GM21526 (cell line): ENCODE measurements at regions not wholly inside any gene's neighbourhood (a gene's known extent, or its start where the extent isn't known, plus 50 kb on each side); places are given as distances from the start of the nearest gene placed in this dataset.
A peak's percentile ranks its signal among the peaks of the same experiment; 100 is the strongest.
"Not testable (repeated sequence)": the region's sequence is repeated elsewhere in the genome, so short reads cannot be mapped to it uniquely, and the experiment has no call there.

Source experiments
- ATAC-seq: cut with Tn5 transposase; IDR thresholded peaks from one replicate; pipeline ENCODE4 v1.9.1; 2021; ENCODE audit warnings: moderate library complexity; ENCODE audit not compliant: unreplicated experiment, low FRiP score

- ATAC-seq, result not testable (repeated sequence)
These were observed 110.6 kb downstream of the RPIA start for GRCh38 chr2:88802026-88802425.

DNA sequence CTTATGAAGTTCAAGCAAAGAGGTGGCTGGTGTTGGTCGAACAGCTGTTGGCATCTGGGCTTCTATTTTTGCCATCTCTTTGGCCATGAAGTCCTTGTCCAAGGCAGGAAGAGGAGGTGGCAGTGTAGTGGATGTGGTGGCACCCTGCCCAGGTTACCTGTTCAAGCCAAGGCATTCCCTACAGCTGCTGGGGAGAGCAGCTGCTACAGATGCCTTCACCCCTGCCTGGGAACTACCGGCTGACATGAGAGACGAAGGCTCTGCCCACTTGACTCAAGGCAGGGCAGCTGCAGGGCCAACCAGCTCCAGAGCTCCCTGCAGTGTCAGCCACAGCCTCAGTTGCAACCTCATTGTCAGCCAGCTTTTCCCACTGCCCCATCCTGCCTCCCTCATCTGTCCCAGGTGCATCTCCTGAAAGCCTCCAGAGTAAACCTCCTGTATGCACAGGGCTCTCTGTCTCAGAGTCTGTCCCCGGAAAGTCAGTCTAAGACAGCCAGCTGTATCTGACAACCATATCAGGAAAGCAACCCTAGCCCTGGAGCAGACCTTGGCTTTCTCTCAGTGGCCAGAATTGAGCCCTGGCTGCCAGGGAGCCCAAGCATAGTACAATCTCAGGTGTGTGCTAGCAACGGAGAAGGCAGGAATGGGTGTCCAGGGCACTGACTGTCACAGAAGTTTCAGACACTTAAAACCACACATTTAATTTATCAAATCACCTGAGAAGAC, 115.9 kb downstream of the RPIA start:
- no peak for ATAC-seq

GRCh38 chr2:88808083-88808482, 116.6 kb downstream of the RPIA start:
- ATAC-seq, result no peak

GRCh38 chr2:88808652-88809051, 117.2 kb downstream of the RPIA start:
- no peak for ATAC-seq

DNA sequence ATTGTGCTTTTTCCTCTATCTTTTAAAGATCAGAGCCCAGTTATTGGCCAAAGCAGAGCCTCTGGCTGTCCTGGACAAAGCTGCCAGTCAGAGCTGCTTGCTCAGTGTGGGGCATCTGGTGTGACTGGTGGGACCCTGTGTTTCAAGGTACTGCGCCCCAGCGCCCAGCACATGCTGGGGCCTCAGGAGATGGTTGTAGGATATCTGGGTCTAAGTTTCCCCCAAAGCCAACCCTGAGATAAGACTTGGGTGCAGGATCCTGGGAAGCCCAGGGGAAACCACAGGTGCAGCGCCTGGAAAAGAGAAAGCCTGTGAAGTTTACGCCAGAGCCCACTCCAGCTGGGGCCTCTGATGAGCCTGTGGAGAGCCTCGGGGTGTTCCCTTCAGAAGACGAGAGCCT, 117.7 kb downstream of the RPIA start:
- no peak for ATAC-seq

DNA sequence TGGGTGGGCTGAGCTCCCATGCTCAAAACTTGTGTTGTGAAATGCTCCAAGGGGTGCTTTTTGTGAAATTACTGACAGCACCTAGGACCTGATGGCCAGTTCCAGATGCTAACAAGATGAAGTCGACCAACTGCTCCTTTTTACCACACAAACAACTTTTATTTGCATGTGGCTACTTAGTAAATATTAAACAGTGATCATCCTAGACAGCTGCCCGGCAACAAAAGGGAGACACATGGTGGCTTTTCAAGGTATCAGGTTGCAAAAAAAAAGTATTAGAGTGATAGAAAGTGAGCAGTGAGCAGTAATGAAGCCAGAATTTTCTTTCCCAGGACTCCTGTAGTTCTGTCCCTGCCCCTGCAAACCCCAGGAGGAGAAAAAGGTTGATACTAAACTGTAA, 118.5 kb downstream of the RPIA start:
- no peak for ATAC-seq

GRCh38 chr2:88810488-88810887, 119.0 kb downstream of the RPIA start:
- no peak for ATAC-seq

DNA sequence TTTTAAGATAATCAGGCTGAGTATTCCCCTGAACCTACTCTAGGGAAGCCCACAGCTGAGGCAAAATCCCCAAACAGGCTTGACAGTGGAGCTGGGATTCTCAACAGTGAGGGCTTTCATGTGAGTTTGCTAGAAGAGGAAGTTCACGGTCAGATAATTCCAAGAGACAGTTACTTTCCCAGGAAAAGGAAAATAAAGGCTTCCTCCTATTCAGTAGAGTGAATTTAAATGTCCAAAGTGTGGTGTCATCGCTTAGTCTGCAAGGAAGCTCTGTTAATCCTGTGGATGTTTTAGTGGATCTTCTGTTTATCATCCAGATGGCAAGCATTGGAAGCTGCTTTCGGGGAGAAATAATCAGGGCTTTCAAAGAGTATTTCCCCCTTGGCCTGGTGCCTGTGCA, 119.8 kb downstream of the RPIA start:
- no peak for ATAC-seq

DNA sequence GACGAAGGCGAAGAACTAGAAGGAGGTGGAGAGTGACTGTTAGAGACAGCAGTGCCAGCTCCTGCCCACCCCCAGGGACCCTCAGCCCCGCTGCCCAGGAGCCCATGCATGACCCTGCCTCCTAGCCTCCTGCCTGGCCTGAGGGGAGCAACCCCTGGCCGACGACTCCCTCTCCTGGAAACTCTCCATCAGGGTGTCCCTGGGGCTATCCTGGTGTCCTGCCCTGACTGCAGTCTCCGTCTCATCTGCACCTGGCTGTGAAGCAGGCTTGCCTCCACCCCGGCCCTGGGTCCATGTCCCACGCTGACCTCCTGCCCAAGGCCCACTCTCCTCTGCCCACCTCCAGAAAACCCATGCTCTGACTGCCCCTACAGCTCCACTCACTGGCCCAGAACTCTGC, 120.2 kb downstream of the RPIA start:
- ATAC-seq, result no peak

DNA sequence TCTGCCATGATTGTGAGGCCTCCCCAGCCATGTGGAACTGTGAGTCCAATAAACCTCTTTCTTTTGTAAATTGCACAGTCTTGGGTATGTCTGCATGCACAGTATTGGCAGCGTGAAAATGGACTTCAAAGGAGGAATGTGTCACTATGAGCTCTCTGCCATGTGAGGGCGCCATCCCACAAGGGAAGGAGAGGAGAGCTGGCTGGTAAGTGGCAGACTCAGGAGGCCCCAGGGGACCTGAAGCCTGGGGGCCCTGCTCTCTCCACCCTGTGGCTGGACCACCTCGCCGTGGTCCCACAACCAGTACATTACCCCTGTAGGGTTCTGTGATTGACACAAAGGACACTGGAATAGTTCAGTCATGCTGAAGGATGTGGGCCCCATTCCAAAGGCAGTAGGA, 122.1 kb downstream of the RPIA start:
- ATAC-seq, result no peak

DNA sequence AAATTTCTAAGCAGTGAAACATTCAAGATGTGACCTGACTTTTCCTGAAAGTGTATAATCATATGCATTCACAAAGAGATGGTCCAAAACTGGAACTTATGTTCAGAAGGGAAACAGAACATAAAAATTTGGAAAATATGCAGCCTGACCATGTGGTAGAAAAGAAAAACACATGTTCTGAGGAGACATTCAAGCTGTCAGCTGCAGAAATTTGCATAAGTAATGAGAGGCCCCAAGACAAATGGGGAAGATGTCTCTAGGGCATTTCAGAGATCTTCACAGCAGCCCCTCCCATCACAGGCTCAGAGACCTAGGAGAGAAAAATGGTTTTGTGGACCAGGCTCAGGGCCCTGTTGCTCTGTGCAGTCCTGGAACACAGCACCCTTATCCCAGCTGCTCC, 123.8 kb downstream of the RPIA start:
- ATAC-seq, result no peak

DNA sequence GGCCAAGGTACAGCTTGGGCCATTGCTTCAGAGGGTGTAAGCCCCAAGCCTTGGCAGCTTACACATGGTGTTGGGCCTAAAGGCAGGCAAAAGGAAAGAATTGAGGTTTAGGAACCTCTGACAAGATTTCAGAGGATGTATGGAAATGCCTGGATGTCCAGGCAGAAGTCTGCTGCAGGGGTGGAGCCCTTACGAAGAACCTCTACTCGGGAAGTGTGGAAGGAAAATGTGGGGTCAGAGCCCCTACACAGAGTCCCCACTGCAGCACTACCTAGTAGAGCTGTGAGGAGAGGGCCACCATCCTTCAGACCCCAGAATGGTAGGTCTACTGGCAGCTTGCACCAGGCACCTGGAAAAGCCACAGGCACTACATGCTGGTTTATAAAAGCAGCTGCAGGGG, 124.2 kb downstream of the RPIA start:
- no peak for ATAC-seq

- no peak for ATAC-seq
These were observed 126.9 kb downstream of the RPIA start for GRCh38 chr2:88818381-88818780.

DNA sequence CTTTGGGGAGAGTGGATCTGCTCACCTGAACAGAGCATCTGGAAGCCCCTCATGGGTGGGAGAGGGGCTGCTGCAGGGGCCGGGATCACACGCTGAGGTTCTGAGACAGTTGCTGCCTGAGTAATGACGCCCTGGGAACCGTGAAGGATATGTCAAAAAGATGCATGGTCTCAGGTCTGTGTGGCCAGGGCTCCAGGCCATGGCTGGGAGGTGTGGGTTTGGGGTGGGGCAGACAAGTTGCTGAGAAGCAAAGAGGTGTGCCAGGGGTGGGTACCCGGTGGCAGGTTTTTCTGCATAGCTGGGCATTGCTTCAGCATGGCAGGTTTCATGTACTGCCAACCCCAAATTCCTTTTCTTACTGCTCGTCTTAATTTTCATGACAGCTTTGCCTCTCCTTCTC, 133.5 kb downstream of the RPIA start:
- no peak for ATAC-seq

DNA sequence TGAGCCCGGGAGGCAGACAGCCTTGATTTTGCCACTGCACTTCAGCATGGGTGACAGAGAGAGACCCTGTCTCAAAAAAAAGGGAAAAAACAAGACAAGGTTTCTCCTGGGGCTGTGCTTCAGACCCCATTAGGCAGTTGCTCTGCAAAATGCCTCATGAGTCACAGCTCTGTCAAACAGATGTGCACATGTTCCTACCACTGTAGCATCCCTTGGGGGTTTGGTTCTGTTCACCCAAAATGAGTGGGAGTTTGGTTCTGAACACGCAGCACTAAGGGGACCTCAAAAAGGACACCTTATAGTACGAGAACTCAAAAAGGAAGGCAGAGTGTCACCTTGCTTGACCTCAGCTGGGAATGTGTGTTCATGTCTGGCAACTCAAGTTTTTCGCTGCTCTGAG, 134.9 kb downstream of the RPIA start:
- ATAC-seq, result no peak

DNA sequence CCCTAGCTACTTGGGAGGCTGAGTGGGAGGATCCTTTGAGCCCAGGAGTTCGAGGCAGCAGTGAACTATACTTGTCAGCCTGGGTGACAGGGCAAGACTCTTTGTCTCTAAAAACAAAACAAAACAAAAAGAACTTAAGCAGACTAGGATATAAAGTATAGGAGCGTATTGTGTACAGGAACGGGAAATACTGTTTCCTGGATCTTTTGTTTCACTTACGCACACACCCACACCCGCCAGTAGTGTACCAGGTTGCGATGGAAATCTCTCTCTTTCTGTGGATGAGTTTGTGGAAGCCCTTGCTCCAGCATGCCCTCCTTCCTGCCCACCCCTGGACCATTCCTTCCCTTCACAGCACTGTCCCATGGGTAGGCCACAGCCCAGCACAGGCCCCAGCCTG, 136.3 kb downstream of the RPIA start:
- no peak for ATAC-seq

GRCh38 chr2:88828397-88829137, 137.1 kb downstream of the RPIA start:
- no peak for ATAC-seq

- ATAC-seq, result no peak
These were observed 138.4 kb downstream of the RPIA start for GRCh38 chr2:88829607-88830463.

DNA sequence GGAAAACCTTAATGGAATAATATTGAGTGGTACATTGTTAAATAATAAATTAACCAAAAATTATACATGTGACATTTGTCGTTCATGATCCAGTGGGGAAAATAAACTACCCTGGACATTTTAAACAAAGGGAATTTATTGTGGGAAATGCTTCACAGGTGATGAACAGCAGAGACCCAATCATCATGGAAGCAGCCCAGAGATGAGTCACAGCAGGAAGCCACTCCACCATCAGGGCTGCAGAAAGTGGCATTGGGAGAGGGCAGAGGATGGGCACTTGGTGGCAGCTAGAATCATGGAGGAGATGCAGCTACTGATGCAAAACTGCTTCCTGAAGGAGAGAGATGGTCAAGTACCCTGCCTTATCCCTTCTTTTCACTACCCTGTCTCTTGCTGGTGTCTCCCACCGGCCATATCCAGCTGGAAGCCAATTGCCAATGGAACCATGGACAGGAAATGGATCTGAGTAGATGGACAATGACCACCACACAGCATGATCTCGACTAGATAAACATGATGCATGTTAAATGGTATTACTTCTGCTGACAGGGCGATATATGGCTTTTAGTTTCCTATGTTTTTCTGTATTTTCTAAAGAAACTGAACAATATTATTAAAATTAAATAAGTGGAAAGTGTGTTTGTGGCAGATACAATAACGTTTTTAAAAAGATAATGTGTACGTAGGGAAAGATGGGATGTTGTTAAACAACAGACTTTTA, 139.8 kb downstream of the RPIA start:
- ATAC-seq, result no peak

- ATAC-seq, result peak; percentile 88
These were observed 140.3 kb downstream of the RPIA start for GRCh38 chr2:88831792-88832248.
